ENCODE measurements at regions not wholly inside any gene's neighbourhood (a gene's known extent, or its start where the extent isn't known, plus 50 kb on each side); places are given as distances from the start of the nearest gene placed in this dataset.

- DNase-seq (ENCODE audit: low spot score), result no peak
- no peak for TF ChIP-seq CTCF (IDR thresholded peaks at IDR 0.05; ENCODE audit: extremely low read depth, missing control alignments)
Observed at GRCh38 chr6:81806793-81807565, 54.5 kb upstream of the TENT5A start.

DNA sequence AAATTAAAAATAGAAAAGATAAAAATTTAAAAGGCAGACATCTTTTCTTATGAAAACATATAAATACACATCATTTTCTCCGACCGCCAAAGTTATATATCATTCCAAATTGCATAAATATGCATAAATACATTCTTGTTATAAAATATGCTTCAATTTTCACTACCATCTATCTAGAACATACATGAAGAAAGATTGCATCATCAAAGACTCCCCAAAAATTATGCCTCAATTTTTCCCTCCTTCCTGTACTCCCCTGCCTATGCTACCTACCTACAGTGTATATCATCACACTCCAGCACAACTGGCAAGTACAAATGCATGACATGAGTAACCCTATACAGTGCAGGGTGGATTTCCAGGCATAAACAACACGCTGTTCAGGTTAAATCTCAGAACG is 49.9 kb upstream of the TENT5A start:
- no peak for DNase-seq (ENCODE audit: low spot score)
- TF ChIP-seq CTCF (IDR thresholded peaks at IDR 0.05; ENCODE audit: extremely low read depth, missing control alignments), result no peak

Data from GM20000 (cell line).